ENCODE measurements at regions not wholly inside any gene's neighbourhood (a gene's known extent, or its start where the extent isn't known, plus 50 kb on each side); places are given as distances from the start of the nearest gene placed in this dataset.
A peak's percentile ranks its signal among the peaks of the same experiment; 100 is the strongest.

DNA sequence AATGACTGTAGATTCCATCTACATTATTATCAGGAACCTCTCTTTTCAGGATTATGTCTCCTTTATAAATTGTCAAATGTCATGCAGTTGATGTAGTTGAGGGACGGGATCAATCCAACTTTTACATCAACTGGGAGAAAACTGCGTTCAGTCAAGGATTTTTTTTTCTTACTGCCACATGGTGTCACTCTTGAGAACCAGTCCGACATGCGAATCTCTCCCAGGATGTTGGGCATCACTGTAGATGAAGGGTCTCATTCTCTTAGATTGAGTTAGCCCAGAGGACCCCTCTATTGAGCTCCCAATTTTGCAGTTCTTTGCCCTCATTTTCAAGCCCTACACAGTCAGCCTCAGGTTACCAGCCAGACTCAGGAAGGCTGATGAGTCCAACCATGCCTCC lies 120.3 kb upstream of the PTPRZ1 start:
- no peak for TF ChIP-seq SIN3A (IDR thresholded peaks at IDR 0.05; ENCODE audit: borderline replicate concordance, insufficient read depth, low read length)

- TF ChIP-seq POLR2AphosphoS5 (IDR thresholded peaks at IDR 0.05; ENCODE audit: low read depth, low read length) = no peak
- no peak for TF ChIP-seq FOXP2 (optimal IDR thresholded peaks at IDR 0.05; ENCODE audit: borderline replicate concordance, extremely low read depth, extremely low read length, insufficient read depth)
- TF ChIP-seq TAF1 (IDR thresholded peaks at IDR 0.05; ENCODE audit: borderline replicate concordance, insufficient read depth, low read length) = no peak
- TF ChIP-seq SIN3A (IDR thresholded peaks at IDR 0.05; ENCODE audit: borderline replicate concordance, insufficient read depth, low read length) = no peak
- TF ChIP-seq, protein P1, sequence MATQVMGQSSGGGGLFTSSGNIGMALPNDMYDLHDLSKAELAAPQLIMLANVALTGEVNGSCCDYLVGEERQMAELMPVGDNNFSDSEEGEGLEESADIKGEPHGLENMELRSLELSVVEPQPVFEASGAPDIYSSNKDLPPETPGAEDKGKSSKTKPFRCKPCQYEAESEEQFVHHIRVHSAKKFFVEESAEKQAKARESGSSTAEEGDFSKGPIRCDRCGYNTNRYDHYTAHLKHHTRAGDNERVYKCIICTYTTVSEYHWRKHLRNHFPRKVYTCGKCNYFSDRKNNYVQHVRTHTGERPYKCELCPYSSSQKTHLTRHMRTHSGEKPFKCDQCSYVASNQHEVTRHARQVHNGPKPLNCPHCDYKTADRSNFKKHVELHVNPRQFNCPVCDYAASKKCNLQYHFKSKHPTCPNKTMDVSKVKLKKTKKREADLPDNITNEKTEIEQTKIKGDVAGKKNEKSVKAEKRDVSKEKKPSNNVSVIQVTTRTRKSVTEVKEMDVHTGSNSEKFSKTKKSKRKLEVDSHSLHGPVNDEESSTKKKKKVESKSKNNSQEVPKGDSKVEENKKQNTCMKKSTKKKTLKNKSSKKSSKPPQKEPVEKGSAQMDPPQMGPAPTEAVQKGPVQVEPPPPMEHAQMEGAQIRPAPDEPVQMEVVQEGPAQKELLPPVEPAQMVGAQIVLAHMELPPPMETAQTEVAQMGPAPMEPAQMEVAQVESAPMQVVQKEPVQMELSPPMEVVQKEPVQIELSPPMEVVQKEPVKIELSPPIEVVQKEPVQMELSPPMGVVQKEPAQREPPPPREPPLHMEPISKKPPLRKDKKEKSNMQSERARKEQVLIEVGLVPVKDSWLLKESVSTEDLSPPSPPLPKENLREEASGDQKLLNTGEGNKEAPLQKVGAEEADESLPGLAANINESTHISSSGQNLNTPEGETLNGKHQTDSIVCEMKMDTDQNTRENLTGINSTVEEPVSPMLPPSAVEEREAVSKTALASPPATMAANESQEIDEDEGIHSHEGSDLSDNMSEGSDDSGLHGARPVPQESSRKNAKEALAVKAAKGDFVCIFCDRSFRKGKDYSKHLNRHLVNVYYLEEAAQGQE (IDR thresholded peaks at IDR 0.05; ENCODE audit: insufficient read depth in 1 of 2, low read depth in 2 of 2, low read length in 2 of 2) = no peak
These were observed 124.4 kb upstream of the PTPRZ1 start for GRCh38 chr7:121748546-121748945.

- TF ChIP-seq TAF1 (IDR thresholded peaks at IDR 0.05; ENCODE audit: borderline replicate concordance, insufficient read depth, low read length) (no peak), FOXP2 (optimal IDR thresholded peaks at IDR 0.05; ENCODE audit: borderline replicate concordance, extremely low read depth, extremely low read length, insufficient read depth) (no peak)
These were observed 127.1 kb upstream of the PTPRZ1 start for GRCh38 chr7:121745856-121746255.

- TF ChIP-seq, protein P1 (IDR thresholded peaks at IDR 0.05; ENCODE audit: insufficient read depth in 1 of 2, low read depth in 2 of 2, low read length in 2 of 2) = peak in 1 of 2 experiments; percentile 40; a peak in 1 of 4 replicates
- TF ChIP-seq TAF1 (IDR thresholded peaks at IDR 0.05; ENCODE audit: borderline replicate concordance, insufficient read depth, low read length) = no peak
These were observed 128.1 kb upstream of the PTPRZ1 start for GRCh38 chr7:121744877-121745276.

- TF ChIP-seq TAF1 (IDR thresholded peaks at IDR 0.05; ENCODE audit: borderline replicate concordance, insufficient read depth, low read length) (no peak), FOXP2 (optimal IDR thresholded peaks at IDR 0.05; ENCODE audit: borderline replicate concordance, extremely low read depth, extremely low read length, insufficient read depth) (no peak), SIN3A (IDR thresholded peaks at IDR 0.05; ENCODE audit: borderline replicate concordance, insufficient read depth, low read length) (no peak), POLR2AphosphoS5 (IDR thresholded peaks at IDR 0.05; ENCODE audit: low read depth, low read length) (no peak)
- TF ChIP-seq, protein P1 (IDR thresholded peaks at IDR 0.05; ENCODE audit: insufficient read depth in 1 of 2, low read depth in 2 of 2, low read length in 2 of 2) = no peak
These were observed 128.6 kb upstream of the PTPRZ1 start for GRCh38 chr7:121744319-121744718.

DNA sequence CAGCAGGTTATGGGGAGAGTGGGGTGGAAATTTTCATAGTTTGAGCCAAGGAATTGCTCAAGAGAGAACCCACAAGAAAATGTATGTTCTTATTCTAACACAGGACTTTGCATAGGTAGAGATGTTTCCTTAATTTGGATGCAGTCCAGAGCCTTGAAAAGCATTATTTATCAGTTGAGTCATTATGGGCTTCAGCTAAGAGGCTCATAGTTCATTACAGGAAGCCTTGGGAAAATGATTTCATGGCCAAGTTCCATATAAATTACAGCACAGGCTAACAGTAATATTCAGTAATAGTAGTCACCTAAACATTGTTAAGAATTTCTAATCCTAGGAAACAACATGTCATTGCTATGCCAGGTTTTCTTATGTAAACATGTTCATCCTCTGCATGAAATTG lies 131.1 kb upstream of the PTPRZ1 start:
- TF ChIP-seq SIN3A (IDR thresholded peaks at IDR 0.05; ENCODE audit: borderline replicate concordance, insufficient read depth, low read length) (no peak), FOXP2 (optimal IDR thresholded peaks at IDR 0.05; ENCODE audit: borderline replicate concordance, extremely low read depth, extremely low read length, insufficient read depth) (no peak), TAF1 (IDR thresholded peaks at IDR 0.05; ENCODE audit: borderline replicate concordance, insufficient read depth, low read length) (no peak), POLR2AphosphoS5 (IDR thresholded peaks at IDR 0.05; ENCODE audit: low read depth, low read length) (no peak)
- TF ChIP-seq, protein P1 (IDR thresholded peaks at IDR 0.05; ENCODE audit: insufficient read depth in 1 of 2, low read depth in 2 of 2, low read length in 2 of 2) = no peak
